B cell (primary cell): ENCODE measurements at regions not wholly inside any gene's neighbourhood (a gene's known extent, or its start where the extent isn't known, plus 50 kb on each side); places are given as distances from the start of the nearest gene placed in this dataset.

Experiments used
- CTCF ChIP-seq: fragments of 200-600 bp; IDR thresholded peaks from one replicate; pipeline ENCODE4 v1.8.0; 2022; ENCODE audit warnings: antibody characterized with exemption, mild to moderate bottlenecking
- EZH2 ChIP-seq: IDR thresholded peaks from 2 replicates; pipeline ENCODE4 v1.6.1; 2012; ENCODE audit warnings: borderline replicate concordance, low read depth, mild to moderate bottlenecking, moderate library complexity, low read length; ENCODE audit not compliant: insufficient read depth, poor library complexity, severe bottlenecking

- TF ChIP-seq CTCF (no peak), EZH2 (no peak)
Measured at GRCh38 chr4:63123441-63123840, 1285.8 kb downstream of the TECRL start.
